SK-N-SH treated with all-trans-retinoic acid at 6 μM for 48 hours (cell line): ENCODE measurements at regions not wholly inside any gene's neighbourhood (a gene's known extent, or its start where the extent isn't known, plus 50 kb on each side); places are given as distances from the start of the nearest gene placed in this dataset.
"Not testable (repeated sequence)": the region's sequence is repeated elsewhere in the genome, so short reads cannot be mapped to it uniquely, and the experiment has no call there.

Source experiments
- ATAC-seq: fragments of 200-7000 bp; cut with Tn5 transposase; 3 replicates; pipeline ENCODE4 v1.9.1; 2020; ENCODE audit warnings: mild to moderate bottlenecking, moderate library complexity
- ARNTL ChIP-seq: fragments of 450-650 bp; formaldehyde crosslinking; IDR thresholded peaks from 2 replicates; pipeline ENCODE4 v1.5.0; 2020; ENCODE audit warnings: low read depth, mild to moderate bottlenecking, moderate library complexity, borderline replicate concordance
- CSDC2 ChIP-seq: fragments of 250-450 bp; sonication (Bioruptor Pico); IDR thresholded peaks from 2 replicates; pipeline ENCODE4 v1.5.0; 2020; ENCODE audit warnings: mild to moderate bottlenecking, moderate library complexity
- ESRRG ChIP-seq: fragments of 250-450 bp; sonication (Bioruptor Pico); IDR thresholded peaks from 2 replicates; pipeline ENCODE4 v1.6.1; 2021; ENCODE audit warnings: mild to moderate bottlenecking
- GLIS3 ChIP-seq: fragments of 250-450 bp; sonication (Bioruptor Pico); IDR thresholded peaks from 2 replicates; pipeline ENCODE4 v1.5.0; 2020; ENCODE audit warnings: mild to moderate bottlenecking, moderate library complexity
- ISL1 ChIP-seq: fragments of 250-450 bp; sonication (Bioruptor Pico); IDR thresholded peaks from 2 replicates; pipeline ENCODE4 v2.1.2; 2022; ENCODE audit warnings: mild to moderate bottlenecking, moderate library complexity
- OSR1 ChIP-seq: fragments of 250-450 bp; sonication (Bioruptor Pico); IDR thresholded peaks from 2 replicates; pipeline ENCODE4 v1.8.0; 2022; ENCODE audit warnings: moderate library complexity, mild to moderate bottlenecking, inconsistent platforms
- RARB ChIP-seq: fragments of 250-450 bp; sonication (Bioruptor Pico); IDR thresholded peaks from 2 replicates; pipeline ENCODE4 v1.8.0; 2021; ENCODE audit warnings: mild to moderate bottlenecking, moderate library complexity
- SNAI2 ChIP-seq: fragments of 250-450 bp; sonication (Bioruptor Pico); IDR thresholded peaks from 2 replicates; pipeline ENCODE4 v1.5.0; 2020; ENCODE audit warnings: mild to moderate bottlenecking, moderate library complexity
- TCF4 ChIP-seq: fragments of 250-450 bp; sonication (Bioruptor Pico); IDR thresholded peaks from 2 replicates; pipeline ENCODE4 v1.8.0; 2021; ENCODE audit warnings: mild to moderate bottlenecking, moderate library complexity, borderline replicate concordance
- TOX ChIP-seq: fragments of 250-450 bp; sonication (Bioruptor Pico); IDR thresholded peaks from 2 replicates; pipeline ENCODE4 v1.8.0; 2021; ENCODE audit warnings: mild to moderate bottlenecking, moderate library complexity, borderline replicate concordance
- ZC3H10 ChIP-seq: fragments of 250-450 bp; sonication (Bioruptor Pico); IDR thresholded peaks from 2 replicates; pipeline ENCODE4 v1.5.1; 2021; ENCODE audit warnings: mild to moderate bottlenecking, moderate library complexity
- ZFP3 ChIP-seq: fragments of 250-450 bp; sonication (Bioruptor Pico); IDR thresholded peaks from 2 replicates; pipeline ENCODE4 v1.5.0; 2020; ENCODE audit warnings: mild to moderate bottlenecking, moderate library complexity
- ZFP30 ChIP-seq: fragments of 450-650 bp; formaldehyde crosslinking; IDR thresholded peaks from 2 replicates; pipeline ENCODE4 v1.5.0; 2022; ENCODE audit warnings: mild to moderate bottlenecking, moderate library complexity
- ZNF565 ChIP-seq: fragments of 450-650 bp; formaldehyde crosslinking; conservative IDR thresholded peaks from 2 replicates; pipeline ENCODE4 v1.5.0; 2020; ENCODE audit warnings: low read depth, mild to moderate bottlenecking, moderate library complexity
- ZNF70 ChIP-seq: fragments of 450-650 bp; formaldehyde crosslinking; IDR thresholded peaks from 2 replicates; pipeline ENCODE4 v1.5.0; 2020; ENCODE audit warnings: mild to moderate bottlenecking, moderate library complexity
- ZNF8 ChIP-seq: fragments of 450-650 bp; formaldehyde crosslinking; IDR thresholded peaks from 2 replicates; pipeline ENCODE4 v1.5.0; 2020; ENCODE audit warnings: mild to moderate bottlenecking, moderate library complexity
- TF ChIP-seq, protein P1 (sequence below): fragments of 250-450 bp; sonication (Bioruptor Pico); IDR thresholded peaks from 2 replicates; pipeline ENCODE4 v1.5.0; 2020; ENCODE audit warnings: mild to moderate bottlenecking, moderate library complexity
- TF ChIP-seq, protein P2 (sequence below): fragments of 250-450 bp; sonication (Bioruptor Pico); IDR thresholded peaks from 2 replicates; pipeline ENCODE4 v1.5.1; 2020; ENCODE audit warnings: low read depth, mild to moderate bottlenecking, moderate library complexity
- TF ChIP-seq, protein P3 (sequence below): fragments of 250-450 bp; sonication (Bioruptor Pico); IDR thresholded peaks from 2 replicates; pipeline ENCODE4 v1.8.0; 2021; ENCODE audit warnings: low read depth, mild to moderate bottlenecking, moderate library complexity, borderline replicate concordance
- TF ChIP-seq, protein P4 (sequence below): fragments of 250-450 bp; sonication (Bioruptor Pico); IDR thresholded peaks from 2 replicates; pipeline ENCODE4 v1.5.1; 2021; ENCODE audit warnings: mild to moderate bottlenecking, moderate library complexity

- ATAC-seq, result no peak
- TF ChIP-seq ZC3H10 (no peak), CSDC2 (CRISPR knock-in tag) (no peak), ZNF8 (CRISPR knock-in tag) (no peak), TOX (CRISPR knock-in tag) (no peak), ARNTL (no peak), ZNF565 (CRISPR knock-in tag) (no peak), ZFP30 (CRISPR knock-in tag) (no peak), GLIS3 (CRISPR knock-in tag) (no peak), SNAI2 (CRISPR knock-in tag) (no peak), ISL1 (CRISPR knock-in tag) (no peak)
- TF ChIP-seq, protein P1, sequence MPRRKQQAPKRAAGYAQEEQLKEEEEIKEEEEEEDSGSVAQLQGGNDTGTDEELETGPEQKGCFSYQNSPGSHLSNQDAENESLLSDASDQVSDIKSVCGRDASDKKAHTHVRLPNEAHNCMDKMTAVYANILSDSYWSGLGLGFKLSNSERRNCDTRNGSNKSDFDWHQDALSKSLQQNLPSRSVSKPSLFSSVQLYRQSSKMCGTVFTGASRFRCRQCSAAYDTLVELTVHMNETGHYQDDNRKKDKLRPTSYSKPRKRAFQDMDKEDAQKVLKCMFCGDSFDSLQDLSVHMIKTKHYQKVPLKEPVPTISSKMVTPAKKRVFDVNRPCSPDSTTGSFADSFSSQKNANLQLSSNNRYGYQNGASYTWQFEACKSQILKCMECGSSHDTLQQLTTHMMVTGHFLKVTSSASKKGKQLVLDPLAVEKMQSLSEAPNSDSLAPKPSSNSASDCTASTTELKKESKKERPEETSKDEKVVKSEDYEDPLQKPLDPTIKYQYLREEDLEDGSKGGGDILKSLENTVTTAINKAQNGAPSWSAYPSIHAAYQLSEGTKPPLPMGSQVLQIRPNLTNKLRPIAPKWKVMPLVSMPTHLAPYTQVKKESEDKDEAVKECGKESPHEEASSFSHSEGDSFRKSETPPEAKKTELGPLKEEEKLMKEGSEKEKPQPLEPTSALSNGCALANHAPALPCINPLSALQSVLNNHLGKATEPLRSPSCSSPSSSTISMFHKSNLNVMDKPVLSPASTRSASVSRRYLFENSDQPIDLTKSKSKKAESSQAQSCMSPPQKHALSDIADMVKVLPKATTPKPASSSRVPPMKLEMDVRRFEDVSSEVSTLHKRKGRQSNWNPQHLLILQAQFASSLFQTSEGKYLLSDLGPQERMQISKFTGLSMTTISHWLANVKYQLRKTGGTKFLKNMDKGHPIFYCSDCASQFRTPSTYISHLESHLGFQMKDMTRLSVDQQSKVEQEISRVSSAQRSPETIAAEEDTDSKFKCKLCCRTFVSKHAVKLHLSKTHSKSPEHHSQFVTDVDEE, result no peak
Measured at GRCh38 chr14:25308244-25308643, 258.3 kb upstream of the STXBP6 start.

DNA sequence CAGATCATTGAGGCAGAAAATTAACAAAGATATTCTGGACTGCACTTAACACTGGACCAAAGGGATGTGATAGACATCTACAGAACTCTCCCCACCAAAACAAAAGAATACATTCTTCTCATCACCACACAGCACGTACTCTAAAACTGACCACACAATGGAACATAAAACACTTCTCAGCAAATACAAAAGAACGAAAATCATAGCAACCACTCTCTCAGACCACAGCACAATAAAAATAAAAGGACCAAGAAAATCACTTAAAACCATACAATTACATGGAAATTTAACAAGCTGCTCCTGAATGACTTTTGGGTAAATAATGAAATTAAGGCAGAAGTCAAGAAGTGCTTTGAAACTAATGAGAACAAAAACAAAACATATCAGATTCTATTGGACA lies 254.0 kb upstream of the STXBP6 start:
- TF ChIP-seq ZNF8 (CRISPR knock-in tag), result no peak
- TF ChIP-seq ZC3H10, result no peak
- TF ChIP-seq, protein P2, sequence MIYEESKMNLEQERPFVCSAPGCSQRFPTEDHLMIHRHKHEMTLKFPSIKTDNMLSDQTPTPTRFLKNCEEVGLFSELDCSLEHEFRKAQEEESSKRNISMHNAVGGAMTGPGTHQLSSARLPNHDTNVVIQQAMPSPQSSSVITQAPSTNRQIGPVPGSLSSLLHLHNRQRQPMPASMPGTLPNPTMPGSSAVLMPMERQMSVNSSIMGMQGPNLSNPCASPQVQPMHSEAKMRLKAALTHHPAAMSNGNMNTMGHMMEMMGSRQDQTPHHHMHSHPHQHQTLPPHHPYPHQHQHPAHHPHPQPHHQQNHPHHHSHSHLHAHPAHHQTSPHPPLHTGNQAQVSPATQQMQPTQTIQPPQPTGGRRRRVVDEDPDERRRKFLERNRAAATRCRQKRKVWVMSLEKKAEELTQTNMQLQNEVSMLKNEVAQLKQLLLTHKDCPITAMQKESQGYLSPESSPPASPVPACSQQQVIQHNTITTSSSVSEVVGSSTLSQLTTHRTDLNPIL (CRISPR knock-in tag), result no peak
- no peak for TF ChIP-seq ZNF70
- TF ChIP-seq, protein P3, sequence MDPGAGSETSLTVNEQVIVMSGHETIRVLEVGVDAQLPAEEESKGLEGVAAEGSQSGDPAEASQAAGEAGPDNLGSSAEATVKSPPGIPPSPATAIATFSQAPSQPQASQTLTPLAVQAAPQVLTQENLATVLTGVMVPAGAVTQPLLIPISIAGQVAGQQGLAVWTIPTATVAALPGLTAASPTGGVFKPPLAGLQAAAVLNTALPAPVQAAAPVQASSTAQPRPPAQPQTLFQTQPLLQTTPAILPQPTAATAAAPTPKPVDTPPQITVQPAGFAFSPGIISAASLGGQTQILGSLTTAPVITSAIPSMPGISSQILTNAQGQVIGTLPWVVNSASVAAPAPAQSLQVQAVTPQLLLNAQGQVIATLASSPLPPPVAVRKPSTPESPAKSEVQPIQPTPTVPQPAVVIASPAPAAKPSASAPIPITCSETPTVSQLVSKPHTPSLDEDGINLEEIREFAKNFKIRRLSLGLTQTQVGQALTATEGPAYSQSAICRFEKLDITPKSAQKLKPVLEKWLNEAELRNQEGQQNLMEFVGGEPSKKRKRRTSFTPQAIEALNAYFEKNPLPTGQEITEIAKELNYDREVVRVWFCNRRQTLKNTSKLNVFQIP, result no peak
- no peak for TF ChIP-seq TCF4
- no peak for TF ChIP-seq ZFP30 (CRISPR knock-in tag)
- no peak for TF ChIP-seq RARB (CRISPR knock-in tag)
- TF ChIP-seq ZFP3 (CRISPR knock-in tag), result no peak
- TF ChIP-seq ZNF565 (CRISPR knock-in tag), result no peak
- TF ChIP-seq ISL1 (CRISPR knock-in tag), result no peak
- TF ChIP-seq, protein P4, sequence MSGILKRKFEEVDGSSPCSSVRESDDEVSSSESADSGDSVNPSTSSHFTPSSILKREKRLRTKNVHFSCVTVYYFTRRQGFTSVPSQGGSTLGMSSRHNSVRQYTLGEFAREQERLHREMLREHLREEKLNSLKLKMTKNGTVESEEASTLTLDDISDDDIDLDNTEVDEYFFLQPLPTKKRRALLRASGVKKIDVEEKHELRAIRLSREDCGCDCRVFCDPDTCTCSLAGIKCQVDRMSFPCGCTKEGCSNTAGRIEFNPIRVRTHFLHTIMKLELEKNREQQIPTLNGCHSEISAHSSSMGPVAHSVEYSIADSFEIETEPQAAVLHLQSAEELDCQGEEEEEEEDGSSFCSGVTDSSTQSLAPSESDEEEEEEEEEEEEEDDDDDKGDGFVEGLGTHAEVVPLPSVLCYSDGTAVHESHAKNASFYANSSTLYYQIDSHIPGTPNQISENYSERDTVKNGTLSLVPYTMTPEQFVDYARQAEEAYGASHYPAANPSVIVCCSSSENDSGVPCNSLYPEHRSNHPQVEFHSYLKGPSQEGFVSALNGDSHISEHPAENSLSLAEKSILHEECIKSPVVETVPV, result no peak
- TF ChIP-seq SNAI2 (CRISPR knock-in tag), result no peak
- TF ChIP-seq, protein P1, result no peak
- TF ChIP-seq ESRRG, result no peak
- TF ChIP-seq TOX (CRISPR knock-in tag), result no peak
- TF ChIP-seq OSR1 (CRISPR knock-in tag), result no peak
- TF ChIP-seq, all 23 proteins: peak for 0
- no peak for ATAC-seq

GRCh38 chr14:25298238-25298637 lies 248.3 kb upstream of the STXBP6 start:
- TF ChIP-seq TCF4 (no peak), TOX (CRISPR knock-in tag) (no peak), OSR1 (CRISPR knock-in tag) (no peak)
- TF ChIP-seq, all 23 proteins: peak for 0
- ATAC-seq, result no peak

GRCh38 chr14:25290154-25290553 lies 240.2 kb upstream of the STXBP6 start:
- not testable (repeated sequence) for ATAC-seq
